Adrenal gland (tissue), 9 donors: ENCODE measurements at regions not wholly inside any gene's neighbourhood (a gene's known extent, or its start where the extent isn't known, plus 50 kb on each side); places are given as distances from the start of the nearest gene placed in this dataset.

Experiments used
- DNase-seq, 7 donors: peaks; one replicate each; pipeline ENCODE4 v3.0.0-alpha.2; 2019 to 2020
- H3K27ac ChIP-seq, 5 donors: fragments of 200-600 bp; sonication (generic) in 4 of 5; 1 replicate in 3 of 5; 2 replicates in 2 of 5; pipeline versions ENCODE4 v1.5.1 to v1.8.0; 2016 to 2020; ENCODE audit warnings: mild to moderate bottlenecking in 1 of 5
- H3K27me3 ChIP-seq: fragments of 200-600 bp; 2 replicates; pipeline ENCODE4 v1.8.0; 2021
- H3K36me3 ChIP-seq, 2 donors: fragments of 200-600 bp; replicated peaks in 1 of 2; 1 replicate in 1 of 2; 2 replicates in 1 of 2; pipeline versions ENCODE4 v1.5.1 to v1.8.0; 2018 to 2022
- H3K4me1 ChIP-seq, 2 donors: fragments of 200-600 bp; replicated peaks in 1 of 2; 1 replicate in 1 of 2; 2 replicates in 1 of 2; pipeline versions ENCODE4 v1.5.1 to v1.8.0; 2018 to 2021
- H3K4me3 ChIP-seq, 4 donors: fragments of 200-600 bp; sonication (generic) in 3 of 4; one replicate each; pipeline ENCODE4 v1.5.1; 2016 to 2018
- H3K9me3 ChIP-seq, 3 donors: fragments of 200-600 bp; sonication (generic) in 1 of 3; replicated peaks in 1 of 3; 1 replicate in 2 of 3; 2 replicates in 1 of 3; pipeline versions ENCODE4 v1.5.1 to v1.8.0; 2016 to 2021
- CTCF ChIP-seq, 6 experiments: fragments of 450-650 bp in 4 of 6; fragments of 200-600 bp in 2 of 6; sonication (generic) in 1 of 6; IDR thresholded peaks; 1 replicate in 5 of 6; 2 replicates in 1 of 6; pipeline versions ENCODE4 v1.5.1 to v1.8.0; 2016 to 2021; ENCODE audit warnings: antibody characterized with exemption in 6 of 6, mild to moderate bottlenecking in 2 of 6, moderate library complexity in 1 of 6
- POLR2A ChIP-seq, 2 donors: fragments of 450-650 bp; IDR thresholded peaks; one replicate each; pipeline ENCODE4 v1.6.1; 2017; ENCODE audit warnings: antibody characterized with exemption in 2 of 2, mild to moderate bottlenecking in 2 of 2, moderate library complexity in 1 of 2
- WGBS, 4 donors: extraction: QIAGEN DNeasy Blood & Tissue Kit in 2 of 4; methylation state at CpG; one replicate each; pipeline versions ENCODE4 v1.1.5 to v1.1.7; 2013 to 2017; 5-methylcytosine and 5-hydroxymethylcytosine counted together
- intact Hi-C, 2 donors: fragments of 100-400 bp; cut with DNase I; formaldehyde crosslinking; loops; one replicate each; pipeline versions ENCODE4 v1.14.1 to v1.15.0; 2022 to 2023
- donor health status: healthy with polysubstance abuse.
- donor health status: Bipolar disorder and iron deficiency.
- donor health status: DM: yes; HTN: yes; CAD: no.
- donor health status: DM: no; HTN: no; CAD: no.
- donor health status: DM: no; HTN: no; CAD: no.

- Histone ChIP-seq H3K9me3 (no peaks in the 10 kb centered on the region), H3K4me1 (no peaks in the 10 kb centered on the region), H3K27ac (no peak overlapping the region), H3K27me3 (no peaks in the 10 kb centered on the region), H3K36me3 (no peaks in the 10 kb centered on the region), H3K4me3 (no peak overlapping the region)
- TF ChIP-seq POLR2A (IDR thresholded peaks at IDR 0.05) (no peak), CTCF (IDR thresholded peaks at IDR 0.05) (no peak)
- WGBS, 4 donors = 84 to 100% (median 92%) methylated on average over 1 of the region's 1 CpG
- no peak for DNase-seq
- intact Hi-C loops = no loop called here
These were observed 693.0 kb downstream of the KCNJ2 start for GRCh38 chr17:70862295-70862694.

- no peak for TF ChIP-seq POLR2A (IDR thresholded peaks at IDR 0.05)
- TF ChIP-seq CTCF (IDR thresholded peaks at IDR 0.05) = no peak
- Histone ChIP-seq H3K36me3 (no peaks in the 10 kb centered on the region), H3K4me3 (no peak overlapping the region), H3K4me1 (no peaks in the 10 kb centered on the region), H3K27me3 (no peaks in the 10 kb centered on the region), H3K27ac (no peak overlapping the region), H3K9me3 (no peaks in the 10 kb centered on the region)
- peak in 6 of 7 donors; percentile 16 to 68 (median 41) for DNase-seq
- intact Hi-C loops = no loop called here
- WGBS, 4 donors = 58 to 70% (median 65%) methylated on average over 8 of the region's 8 CpGs
These were observed 694.3 kb downstream of the KCNJ2 start for GRCh38 chr17:70863436-70864248.

- H3K4me3 ChIP-seq = no peak overlapping the region
- TF ChIP-seq CTCF (IDR thresholded peaks at IDR 0.05) (no peak), POLR2A (IDR thresholded peaks at IDR 0.05) (no peak)
- intact Hi-C loops = no loop called here
- H3K9me3 ChIP-seq = no peaks in the 10 kb centered on the region
- no peaks in the 10 kb centered on the region for H3K27me3 ChIP-seq
- H3K36me3 ChIP-seq = no peaks in the 10 kb centered on the region
- 68 to 77% (median 73%) methylated on average over 5 of the region's 5 CpGs for WGBS, 4 donors
- no peaks in the 10 kb centered on the region for H3K4me1 ChIP-seq
- DNase-seq = no peak
- H3K27ac ChIP-seq = no peak overlapping the region
These were observed 696.9 kb downstream of the KCNJ2 start for GRCh38 chr17:70865993-70866804.

- Histone ChIP-seq H3K27ac (no peak overlapping the region), H3K9me3 (no peaks in the 10 kb centered on the region), H3K27me3 (no peaks in the 10 kb centered on the region), H3K4me3 (no peak overlapping the region), H3K4me1 (no peaks in the 10 kb centered on the region), H3K36me3 (no peaks in the 10 kb centered on the region)
- intact Hi-C loops = no loop called here
- DNase-seq = no peak
- TF ChIP-seq CTCF (IDR thresholded peaks at IDR 0.05) (no peak), POLR2A (IDR thresholded peaks at IDR 0.05) (no peak)
- WGBS, 4 donors = 79 to 93% (median 89%) methylated on average over 2 of the region's 2 CpGs
These were observed 698.8 kb downstream of the KCNJ2 start for GRCh38 chr17:70868149-70868548.
